AG04449 (cell line): ENCODE measurements at regions not wholly inside any gene's neighbourhood (a gene's known extent, or its start where the extent isn't known, plus 50 kb on each side); places are given as distances from the start of the nearest gene placed in this dataset.

ENCODE experiments used
- CTCF ChIA-PET: fragments of 350-600 bp; formaldehyde crosslinking; extraction: SDS; loops from one replicate; lab custom pipeline; 2021; ENCODE audit warnings: antibody characterized with exemption; lab: Yijun Ruan, JAX
- POLR2A ChIA-PET: fragments of 400-600, 350-600 bp; formaldehyde crosslinking; extraction: SDS; loops from one replicate; lab custom pipeline; 2020; ENCODE audit warnings: antibody characterized with exemption, inconsistent platforms; lab: Yijun Ruan, JAX
- DNase-seq: peaks from one replicate; pipeline ENCODE4 v3.0.0-alpha.2; 2010; ENCODE audit warnings: low read depth, low spot score
- H3K4me3 ChIP-seq: 2 replicates; pipeline ENCODE4 v1.5.1; 2011; ENCODE audit warnings: low read depth, mild to moderate bottlenecking, control low read depth, low read length
- TF ChIP-seq, protein P1 (sequence below): IDR thresholded peaks from one replicate; pipeline ENCODE4 v1.5.1; 2011; ENCODE audit warnings: mild to moderate bottlenecking, moderate library complexity, low read length, control low read depth, inconsistent platforms; ENCODE audit not compliant: insufficient read depth; ENCODE audit errors: missing control alignments

- TF ChIP-seq, protein P1, sequence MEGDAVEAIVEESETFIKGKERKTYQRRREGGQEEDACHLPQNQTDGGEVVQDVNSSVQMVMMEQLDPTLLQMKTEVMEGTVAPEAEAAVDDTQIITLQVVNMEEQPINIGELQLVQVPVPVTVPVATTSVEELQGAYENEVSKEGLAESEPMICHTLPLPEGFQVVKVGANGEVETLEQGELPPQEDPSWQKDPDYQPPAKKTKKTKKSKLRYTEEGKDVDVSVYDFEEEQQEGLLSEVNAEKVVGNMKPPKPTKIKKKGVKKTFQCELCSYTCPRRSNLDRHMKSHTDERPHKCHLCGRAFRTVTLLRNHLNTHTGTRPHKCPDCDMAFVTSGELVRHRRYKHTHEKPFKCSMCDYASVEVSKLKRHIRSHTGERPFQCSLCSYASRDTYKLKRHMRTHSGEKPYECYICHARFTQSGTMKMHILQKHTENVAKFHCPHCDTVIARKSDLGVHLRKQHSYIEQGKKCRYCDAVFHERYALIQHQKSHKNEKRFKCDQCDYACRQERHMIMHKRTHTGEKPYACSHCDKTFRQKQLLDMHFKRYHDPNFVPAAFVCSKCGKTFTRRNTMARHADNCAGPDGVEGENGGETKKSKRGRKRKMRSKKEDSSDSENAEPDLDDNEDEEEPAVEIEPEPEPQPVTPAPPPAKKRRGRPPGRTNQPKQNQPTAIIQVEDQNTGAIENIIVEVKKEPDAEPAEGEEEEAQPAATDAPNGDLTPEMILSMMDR: no peak
- ChIA-PET POLR2A (no interaction called here), CTCF (no interaction called here)
- no peak overlapping the region for H3K4me3 ChIP-seq
- DNase-seq: no peak
Measured at GRCh38 chr10:47244560-47245500, 55.2 kb upstream of the GDF10 start.

DNA sequence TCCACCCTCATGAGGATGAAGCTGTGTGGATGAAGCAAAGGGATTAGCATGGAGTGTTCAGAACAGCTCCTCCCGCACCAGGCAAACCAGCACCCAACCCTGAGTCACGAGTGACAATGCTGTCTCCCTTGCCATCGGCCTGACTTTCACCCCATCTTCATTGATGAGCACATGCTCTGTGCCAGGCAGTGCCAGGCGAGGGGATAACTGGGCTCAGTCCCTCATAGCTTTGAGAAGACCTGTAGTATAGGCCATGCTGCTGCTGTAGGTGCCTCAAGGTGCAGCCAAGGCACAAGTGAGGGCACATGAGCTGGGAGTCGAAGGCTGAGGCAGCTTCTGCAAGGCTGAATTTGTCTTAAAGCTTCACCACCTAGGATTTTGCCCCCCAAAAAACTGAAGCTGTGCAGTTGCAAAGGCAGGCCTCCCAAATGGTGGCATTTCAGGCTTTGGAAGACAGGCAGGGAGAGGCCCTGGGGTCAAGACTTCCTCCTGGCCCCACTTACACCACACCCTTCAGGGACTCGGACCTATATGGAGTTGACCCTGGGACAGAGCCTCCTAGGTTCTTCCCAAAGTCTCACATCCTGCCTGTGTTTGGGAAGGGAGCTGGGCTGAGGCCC, 54.2 kb upstream of the GDF10 start:
- TF ChIP-seq, protein P1: no peak
- POLR2A ChIA-PET: no interaction called here
- CTCF ChIA-PET: no interaction called here
- no peak for DNase-seq
- no peak overlapping the region for H3K4me3 ChIP-seq

- TF ChIP-seq, protein P1: no peak
- no peak overlapping the region for H3K4me3 ChIP-seq
- no peak for DNase-seq
- ChIA-PET POLR2A (no interaction called here), CTCF (no interaction called here)
Measured at GRCh38 chr10:47246406-47247147, 53.4 kb upstream of the GDF10 start.

DNA sequence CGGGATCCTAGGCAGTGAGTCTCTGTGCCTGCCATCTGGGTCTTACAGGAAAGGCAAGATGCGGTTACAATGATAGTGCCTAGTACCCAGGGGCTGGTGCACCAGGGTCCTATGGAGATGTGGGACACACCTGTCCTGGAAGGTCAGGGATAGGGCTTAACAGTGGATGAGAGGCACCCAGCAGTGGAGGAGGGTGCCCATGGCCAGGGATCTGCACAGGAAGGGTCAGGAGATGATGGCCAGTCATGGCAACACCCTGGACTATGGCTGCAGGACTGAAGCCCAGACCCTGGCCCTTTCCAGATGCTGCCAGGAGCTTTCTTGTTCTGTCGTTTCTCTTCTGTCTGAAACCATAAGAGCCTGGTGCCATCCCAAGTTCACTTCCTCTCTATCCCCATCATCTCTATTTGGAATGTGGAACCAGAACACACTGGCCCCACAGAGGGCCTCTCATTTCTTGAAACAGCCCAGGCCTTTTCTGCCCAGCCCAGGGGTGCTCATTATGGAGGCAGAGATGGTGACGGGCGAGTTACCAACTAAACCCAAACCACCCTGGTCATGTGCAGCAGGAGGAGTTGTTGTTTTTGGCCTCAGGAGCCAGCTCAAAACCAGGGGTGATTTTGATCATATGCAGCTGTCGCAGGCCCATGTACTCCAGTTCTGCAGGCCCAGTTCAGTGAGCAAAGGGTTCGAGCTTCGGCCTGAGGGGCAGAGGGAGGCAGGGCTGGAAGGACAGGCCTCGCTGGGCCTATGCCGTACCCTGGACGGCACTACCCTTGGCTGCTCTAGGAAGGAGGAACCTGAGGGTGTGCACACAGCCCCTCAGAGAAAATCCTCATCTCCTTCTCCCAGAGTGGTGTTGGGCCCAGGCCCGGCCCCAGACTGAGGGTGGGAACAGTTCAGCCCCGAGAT, 52.6 kb upstream of the GDF10 start:
- CTCF ChIA-PET: interaction anchor here (0.8 kb wide), 1 partner anchor 13 kb away, joined by 3 read pairs; no protein-coding TSS in a partner anchor

DNA sequence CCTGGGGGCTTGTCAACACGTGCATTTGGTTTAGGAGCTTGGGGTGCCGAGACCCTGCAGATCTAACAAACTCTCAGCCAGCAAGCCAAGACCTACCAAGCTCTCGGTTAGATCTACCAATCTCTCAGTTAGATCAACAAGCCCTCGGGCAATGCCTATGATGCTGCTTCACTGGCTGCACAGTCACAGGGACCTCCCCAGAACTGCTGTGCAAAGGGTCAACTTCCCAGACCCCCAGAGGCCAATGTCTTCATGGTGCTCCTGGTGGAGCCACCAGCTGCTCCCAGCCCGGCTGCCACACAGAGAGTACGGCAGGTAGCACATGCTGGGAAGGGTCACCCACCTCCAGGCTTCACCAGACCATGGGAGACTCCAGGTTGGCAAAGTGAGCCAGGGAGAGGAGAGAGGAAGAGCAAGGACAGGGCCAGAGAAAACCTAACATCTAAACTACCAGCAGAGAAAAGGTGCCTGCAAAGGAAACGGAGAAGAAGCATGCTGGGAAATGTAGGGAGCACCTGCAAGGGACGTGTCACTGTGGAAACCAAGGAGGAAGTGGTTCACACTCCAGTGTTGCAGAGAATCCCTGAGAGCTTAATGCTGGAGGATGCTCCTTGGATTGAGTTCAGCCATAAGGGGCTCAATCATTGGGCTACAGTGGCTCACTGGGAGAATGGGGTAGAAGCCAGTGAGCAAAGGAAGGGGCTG, 51.5 kb upstream of the GDF10 start:
- CTCF ChIA-PET: interaction anchor here (0.8 kb wide), 1 partner anchor 11 kb away, joined by 3 read pairs; no protein-coding TSS in a partner anchor
- POLR2A ChIA-PET: no interaction called here
- TF ChIP-seq, protein P1: no peak

More for the DNA sequence above, 52.6 kb upstream of the GDF10 start:
- DNase-seq: no peak
- no peak overlapping the region for H3K4me3 ChIP-seq
- TF ChIP-seq, protein P1: no peak
- POLR2A ChIA-PET: no interaction called here

More for the DNA sequence above, 51.5 kb upstream of the GDF10 start:
- DNase-seq: no peak
- no peak overlapping the region for H3K4me3 ChIP-seq
